Memory B cell (primary cell): ENCODE measurements at regions not wholly inside any gene's neighbourhood (a gene's known extent, or its start where the extent isn't known, plus 50 kb on each side); places are given as distances from the start of the nearest gene placed in this dataset.
"Not testable (repeated sequence)": the region's sequence is repeated elsewhere in the genome, so short reads cannot be mapped to it uniquely, and the experiment has no call there.

Source experiments
- ATAC-seq: fragments of 150-1000 bp; cut with Tn5 transposase; 2 replicates; pipeline ENCODE4 v1.10.0; 2021; ENCODE audit warnings: low read depth, mild to moderate bottlenecking, moderate library complexity
- DNase-seq, 2 donors: peaks; one replicate each; pipeline ENCODE4 v3.0.0; 2022; ENCODE audit warnings: low spot score in 2 of 2
- H3K27ac Mint-ChIP-seq: one replicate; pipeline ENCODE4 v1.8.0; 2022; ENCODE audit warnings: mild to moderate bottlenecking, moderate library complexity, mixed read lengths
- H3K27me3 Mint-ChIP-seq: one replicate; pipeline ENCODE4 v1.8.0; 2022; ENCODE audit warnings: mixed read lengths
- H3K36me3 Mint-ChIP-seq: one replicate; pipeline ENCODE4 v1.8.0; 2022; ENCODE audit warnings: mild to moderate bottlenecking, mixed read lengths
- H3K4me1 Mint-ChIP-seq: one replicate; pipeline ENCODE4 v1.8.0; 2022; ENCODE audit warnings: mixed read lengths
- H3K4me3 Mint-ChIP-seq: one replicate; pipeline ENCODE4 v1.8.0; 2022; ENCODE audit warnings: mild to moderate bottlenecking, moderate library complexity, mixed read lengths
- H3K9me3 Mint-ChIP-seq: one replicate; pipeline ENCODE4 v1.8.0; 2022; ENCODE audit warnings: mixed read lengths

DNA sequence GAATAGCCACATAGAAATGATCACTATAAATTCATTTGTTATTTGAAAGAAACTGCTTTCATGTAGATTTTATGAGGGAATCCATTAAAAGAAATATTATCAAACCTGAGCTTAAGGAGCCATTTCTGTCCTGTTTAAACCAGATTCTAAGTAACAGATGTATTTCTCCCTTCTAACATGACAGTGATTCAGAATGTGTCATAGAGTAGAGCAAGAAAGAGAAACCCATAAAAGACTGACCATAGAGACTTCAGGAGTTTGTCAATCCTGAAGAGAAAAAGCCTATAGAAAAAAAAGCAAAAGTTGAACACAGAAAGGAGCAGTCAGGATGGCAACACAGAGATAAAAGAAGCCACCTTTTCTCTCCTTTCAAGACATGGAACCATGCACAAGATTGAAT lies 390.6 kb downstream of the PRIM2 start:
- H3K4me1 Mint-ChIP-seq, H3K27me3 Mint-ChIP-seq, DNase-seq, H3K36me3 Mint-ChIP-seq, H3K27ac Mint-ChIP-seq, ATAC-seq, H3K4me3 Mint-ChIP-seq, H3K9me3 Mint-ChIP-seq: not testable (repeated sequence)

DNA sequence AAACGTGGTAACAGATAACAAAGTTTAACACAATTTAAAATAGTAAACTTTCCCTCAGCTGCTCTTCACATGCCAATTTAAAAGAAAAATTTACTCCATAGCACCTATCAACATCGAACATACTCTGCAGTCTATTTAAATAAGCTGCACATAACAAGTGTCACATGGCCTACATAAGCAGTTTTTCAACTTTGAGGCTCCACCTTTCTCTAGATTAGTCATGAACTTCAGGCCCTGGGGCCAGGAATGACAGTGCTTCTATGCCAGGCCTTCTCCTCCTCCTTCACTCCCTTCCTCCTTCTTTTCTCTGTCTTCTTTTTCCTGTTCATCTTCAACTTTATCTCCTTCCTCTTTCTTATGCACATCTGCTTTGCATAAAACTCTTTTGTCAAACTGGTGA lies 405.1 kb downstream of the PRIM2 start:
- not testable (repeated sequence) for H3K9me3 Mint-ChIP-seq, ATAC-seq, H3K36me3 Mint-ChIP-seq, DNase-seq, H3K4me3 Mint-ChIP-seq, H3K27ac Mint-ChIP-seq, H3K4me1 Mint-ChIP-seq, H3K27me3 Mint-ChIP-seq

GRCh38 chr6:57723815-57724401 lies 406.5 kb downstream of the PRIM2 start:
- H3K9me3 Mint-ChIP-seq, H3K36me3 Mint-ChIP-seq, H3K27me3 Mint-ChIP-seq, H3K4me1 Mint-ChIP-seq, ATAC-seq, DNase-seq, H3K4me3 Mint-ChIP-seq, H3K27ac Mint-ChIP-seq: not testable (repeated sequence)

- not testable (repeated sequence) for H3K27ac Mint-ChIP-seq, H3K9me3 Mint-ChIP-seq, H3K4me3 Mint-ChIP-seq, DNase-seq, H3K4me1 Mint-ChIP-seq, H3K27me3 Mint-ChIP-seq, H3K36me3 Mint-ChIP-seq, ATAC-seq
These were observed 412.0 kb downstream of the PRIM2 start for GRCh38 chr6:57729407-57729806.

DNA sequence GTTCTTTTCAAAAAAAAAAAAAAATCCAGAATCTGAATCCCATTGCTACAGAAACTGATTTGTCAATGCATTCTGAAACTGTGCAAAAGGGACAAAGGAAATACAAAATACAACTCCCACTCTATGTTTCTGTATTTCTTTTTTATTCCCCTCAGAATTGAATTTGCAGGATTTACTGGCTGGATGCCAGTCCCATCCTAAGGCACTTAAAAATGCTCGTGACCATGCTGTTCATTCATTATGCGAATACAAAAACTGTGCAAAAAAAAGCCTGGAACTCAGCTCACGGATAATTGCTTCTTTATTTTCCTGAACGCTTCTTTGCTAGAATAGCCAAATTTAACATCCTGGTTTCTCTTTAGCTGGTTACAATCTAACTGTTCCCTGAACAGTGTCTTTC lies 413.3 kb downstream of the PRIM2 start:
- not testable (repeated sequence) for ATAC-seq, H3K4me3 Mint-ChIP-seq, H3K4me1 Mint-ChIP-seq, H3K27me3 Mint-ChIP-seq, H3K9me3 Mint-ChIP-seq, H3K27ac Mint-ChIP-seq, H3K36me3 Mint-ChIP-seq, DNase-seq

DNA sequence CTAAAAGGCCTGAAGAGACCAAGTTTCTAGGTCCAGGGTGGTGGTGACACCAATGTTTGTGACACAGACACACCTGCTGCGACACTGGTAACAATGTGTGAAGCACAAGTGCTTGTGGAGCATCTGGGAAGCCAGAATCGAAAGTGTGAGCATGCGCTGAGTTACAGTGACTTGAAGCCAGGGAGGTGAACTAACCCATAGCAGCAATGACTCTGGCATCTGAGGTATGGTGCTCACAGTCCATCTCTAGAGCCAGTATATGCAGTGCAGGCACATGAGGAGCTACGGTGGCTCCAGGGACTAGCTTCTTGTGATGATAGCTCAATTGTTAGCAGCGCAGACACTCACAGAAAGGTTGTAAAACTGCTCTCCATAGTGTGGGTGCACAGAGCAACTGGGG lies 430.3 kb downstream of the PRIM2 start:
- H3K4me3 Mint-ChIP-seq, H3K9me3 Mint-ChIP-seq, H3K36me3 Mint-ChIP-seq, H3K27me3 Mint-ChIP-seq, ATAC-seq, H3K4me1 Mint-ChIP-seq, DNase-seq, H3K27ac Mint-ChIP-seq: not testable (repeated sequence)

- H3K27ac Mint-ChIP-seq: not testable (repeated sequence)
These were observed 442.4 kb downstream of the PRIM2 start for GRCh38 chr6:57759850-57760249.

GRCh38 chr6:57792720-57793397 lies 475.4 kb downstream of the PRIM2 start:
- DNase-seq, H3K27me3 Mint-ChIP-seq, H3K4me3 Mint-ChIP-seq: not testable (repeated sequence)

More at GRCh38 chr6:57759850-57760249, 442.4 kb downstream of the PRIM2 start:
- ATAC-seq, DNase-seq, H3K27me3 Mint-ChIP-seq, H3K4me3 Mint-ChIP-seq, H3K36me3 Mint-ChIP-seq, H3K9me3 Mint-ChIP-seq, H3K4me1 Mint-ChIP-seq: not testable (repeated sequence)

DNA sequence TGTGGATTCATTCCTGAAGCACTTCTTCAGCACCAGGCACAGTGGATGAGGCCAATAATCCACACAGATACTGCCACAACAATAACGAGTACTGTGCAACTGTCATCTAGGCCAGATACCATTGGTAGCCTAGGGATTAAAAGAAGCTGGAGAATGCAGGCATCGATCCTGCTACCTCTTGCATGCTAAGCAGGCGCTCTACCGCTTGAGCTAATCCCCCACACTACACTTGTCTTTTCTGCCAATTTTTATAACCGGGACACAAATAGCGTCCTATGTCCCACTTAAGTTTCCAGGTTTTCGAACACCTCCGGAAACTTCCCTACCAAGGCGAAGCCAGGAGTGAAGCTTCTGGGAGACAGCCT lies 475.9 kb downstream of the PRIM2 start:
- H3K4me3 Mint-ChIP-seq, ATAC-seq, H3K9me3 Mint-ChIP-seq, H3K4me1 Mint-ChIP-seq, DNase-seq, H3K27me3 Mint-ChIP-seq, H3K27ac Mint-ChIP-seq, H3K36me3 Mint-ChIP-seq: not testable (repeated sequence)

More at GRCh38 chr6:57792720-57793397, 475.4 kb downstream of the PRIM2 start:
- ATAC-seq, H3K36me3 Mint-ChIP-seq, H3K4me1 Mint-ChIP-seq, H3K9me3 Mint-ChIP-seq, H3K27ac Mint-ChIP-seq: not testable (repeated sequence)

DNA sequence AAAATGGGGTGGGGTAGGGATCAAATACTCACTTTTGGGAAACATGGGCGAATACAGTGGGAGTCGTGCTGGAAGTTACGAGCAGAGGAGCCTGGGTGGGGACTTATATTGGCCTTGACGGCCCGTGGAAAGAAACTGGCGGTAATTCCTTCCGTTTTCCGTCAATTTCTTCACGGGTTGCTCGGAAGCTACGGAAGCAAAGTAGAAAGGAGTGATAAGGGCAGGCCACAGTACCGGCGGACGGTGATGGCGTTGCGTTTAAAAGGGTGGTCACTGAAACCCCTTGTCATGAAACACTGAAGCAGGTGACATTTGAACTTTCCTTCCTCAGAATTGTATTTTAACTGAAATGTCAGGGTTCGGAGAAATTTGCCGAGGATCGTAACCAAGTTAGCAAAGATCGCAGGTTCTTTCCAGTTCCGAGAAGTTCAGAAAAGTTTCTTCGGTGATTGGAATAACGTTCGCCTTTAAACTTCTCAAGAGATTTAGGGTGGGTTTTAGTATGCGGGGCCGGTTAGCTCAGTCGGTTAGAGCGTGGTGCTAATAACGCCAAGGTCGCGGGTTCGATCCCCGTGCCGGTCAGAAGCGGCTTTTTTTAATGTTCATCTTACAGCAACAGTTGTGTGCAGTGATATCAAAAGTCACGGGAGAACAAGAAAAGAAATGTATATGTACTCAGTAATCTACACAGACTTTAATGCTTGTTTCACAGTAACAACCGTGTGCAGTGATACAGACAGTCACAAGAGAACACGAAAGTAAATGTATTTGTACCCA lies 482.5 kb downstream of the PRIM2 start:
- not testable (repeated sequence) for H3K27me3 Mint-ChIP-seq, ATAC-seq

DNA sequence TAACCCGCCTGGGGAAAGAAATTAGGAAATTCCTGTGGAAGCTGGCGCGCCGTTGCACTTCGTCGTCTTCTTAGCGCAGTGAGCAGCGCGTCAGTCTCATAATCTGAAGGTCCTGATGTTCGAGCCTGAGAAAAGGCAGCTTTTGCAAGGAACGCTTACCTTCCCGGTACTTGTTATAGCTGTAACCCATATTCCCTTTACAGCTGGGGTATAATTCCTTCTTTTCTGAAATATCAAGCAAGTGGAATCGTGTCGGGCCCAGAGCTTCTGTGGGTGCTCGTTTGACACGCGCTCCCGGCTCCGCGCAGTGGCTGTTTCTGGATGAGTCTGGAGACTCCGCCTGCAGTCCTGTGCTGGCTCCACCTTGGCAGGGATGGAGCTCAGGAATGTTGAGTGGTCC lies 491.2 kb downstream of the PRIM2 start:
- not testable (repeated sequence) for H3K4me3 Mint-ChIP-seq, ATAC-seq, H3K9me3 Mint-ChIP-seq, DNase-seq, H3K27ac Mint-ChIP-seq, H3K36me3 Mint-ChIP-seq, H3K4me1 Mint-ChIP-seq
- peaks cover 22% of the 10 kb centered on the region for H3K27me3 Mint-ChIP-seq

More for the DNA sequence above, 482.5 kb downstream of the PRIM2 start:
- not testable (repeated sequence) for DNase-seq, H3K4me1 Mint-ChIP-seq, H3K9me3 Mint-ChIP-seq, H3K4me3 Mint-ChIP-seq, H3K27ac Mint-ChIP-seq, H3K36me3 Mint-ChIP-seq

DNA sequence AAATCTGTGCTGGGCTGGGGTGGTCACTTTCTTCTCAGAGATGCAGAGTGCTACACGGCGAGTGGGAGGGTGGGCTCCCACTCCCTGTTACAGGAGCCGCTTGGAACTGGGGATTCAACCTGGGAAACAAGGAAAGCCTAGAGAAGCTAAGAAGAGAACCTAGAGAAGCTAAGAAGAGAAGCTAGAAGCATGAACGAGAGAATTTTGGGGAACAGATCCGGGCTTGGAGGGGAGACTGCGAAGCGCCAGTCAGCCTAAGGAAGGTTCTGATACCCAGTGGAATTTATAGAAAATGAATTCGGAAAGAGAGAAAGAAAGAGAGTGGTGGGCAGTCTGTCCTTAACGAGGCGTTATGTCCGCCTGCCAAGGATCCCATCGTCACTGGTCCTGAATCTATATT lies 492.0 kb downstream of the PRIM2 start:
- not testable (repeated sequence) for ATAC-seq, H3K36me3 Mint-ChIP-seq, H3K27ac Mint-ChIP-seq, H3K4me1 Mint-ChIP-seq, H3K4me3 Mint-ChIP-seq, H3K9me3 Mint-ChIP-seq, DNase-seq
- H3K27me3 Mint-ChIP-seq: peaks cover 22% of the 10 kb centered on the region

GRCh38 chr6:57813271-57814075 lies 496.0 kb downstream of the PRIM2 start:
- not testable (repeated sequence) for H3K4me1 Mint-ChIP-seq, H3K4me3 Mint-ChIP-seq, H3K36me3 Mint-ChIP-seq, ATAC-seq, DNase-seq, H3K27ac Mint-ChIP-seq, H3K9me3 Mint-ChIP-seq
- peaks cover 19% of the 10 kb centered on the region for H3K27me3 Mint-ChIP-seq

GRCh38 chr6:57815826-57816225 lies 498.4 kb downstream of the PRIM2 start:
- H3K4me1 Mint-ChIP-seq, DNase-seq, ATAC-seq, H3K9me3 Mint-ChIP-seq, H3K27me3 Mint-ChIP-seq, H3K27ac Mint-ChIP-seq, H3K36me3 Mint-ChIP-seq, H3K4me3 Mint-ChIP-seq: not testable (repeated sequence)
